Endothelial cell of umbilical vein (primary cell): ENCODE measurements at regions not wholly inside any gene's neighbourhood (a gene's known extent, or its start where the extent isn't known, plus 50 kb on each side); places are given as distances from the start of the nearest gene placed in this dataset.

Source experiments
- BruUV-seq: library from RNA; stranded (reverse); fragments of 400-500 nt; replicated peaks from 2 replicates; lab custom pipeline; 2021; lab: Mats Ljungman, UMichigan
- CTCF ChIA-PET: fragments of 300-600, 350-600 bp; sonication (Branson Sonifier 250); formaldehyde crosslinking; loops from one replicate; lab custom pipeline; 2021; ENCODE audit warnings: antibody characterized with exemption, inconsistent platforms; lab: Charles Lee
- POLR2A ChIA-PET: fragments of 300-600, 350-600 bp; sonication (Branson Sonifier 250); formaldehyde crosslinking; loops from one replicate; lab custom pipeline; 2021; ENCODE audit warnings: antibody characterized with exemption, inconsistent platforms; lab: Charles Lee
- DNase-seq: peaks from one replicate; pipeline ENCODE4 v3.0.0-alpha.2; 2011; ENCODE audit warnings: low read depth, low spot score
- FAIRE-seq: peaks from 2 replicates; lab custom pipeline; 2011; peaks lifted over from hg19 to GRCh38; lab: Jason Lieb, UNC
- H2AFZ ChIP-seq: 2 replicates; pipeline ENCODE4 v1.6.0; 2012; ENCODE audit warnings: low read depth, low read length, control low read depth, inconsistent platforms
- H3K27ac ChIP-seq: 2 replicates; pipeline ENCODE4 v1.5.1; 2011; ENCODE audit warnings: low read depth, mild to moderate bottlenecking, control low read depth, low read length, moderate library complexity; ENCODE audit not compliant: insufficient read depth
- H3K27me3 ChIP-seq, 2 experiments: 2 replicates each; pipeline versions ENCODE4 v1.6.0 to v1.6.1; 2011; ENCODE audit warnings: low read length in 2 of 2, mixed read lengths in 1 of 2; ENCODE audit not compliant: control insufficient read depth in 2 of 2, insufficient read depth in 2 of 2
- H3K36me3 ChIP-seq, 2 experiments: 2 replicates in 1 of 2; 3 replicates in 1 of 2; pipeline ENCODE4 v1.5.1; 2011; ENCODE audit warnings: low read length in 2 of 2, mild to moderate bottlenecking in 1 of 2, moderate library complexity in 1 of 2; ENCODE audit not compliant: control insufficient read depth in 2 of 2, insufficient read depth in 2 of 2; ENCODE audit errors: extremely low read depth in 1 of 2
- H3K4me1 ChIP-seq: 3 replicates; pipeline ENCODE4 v1.5.1; 2011; ENCODE audit warnings: mild to moderate bottlenecking, low read length; ENCODE audit not compliant: control insufficient read depth, insufficient read depth; ENCODE audit errors: extremely low read depth
- H3K4me2 ChIP-seq: 2 replicates; pipeline ENCODE4 v1.6.1; 2011; ENCODE audit warnings: low read length, control low read depth, mixed read lengths; ENCODE audit not compliant: insufficient read depth
- H3K4me3 ChIP-seq, 3 experiments: fragments of 200-600 bp in 1 of 3; sonication (generic), shearing (Covaris generic) in 1 of 3; replicated peaks in 1 of 3; 2 replicates each; pipeline ENCODE4 v1.5.1; 2011 to 2016; ENCODE audit warnings: control low read depth in 3 of 3, low read length in 3 of 3, mild to moderate bottlenecking in 2 of 3, inconsistent platforms in 1 of 3, low read depth in 1 of 3, moderate library complexity in 1 of 3; ENCODE audit not compliant: insufficient read depth in 1 of 3
- H3K79me2 ChIP-seq: 2 replicates; pipeline ENCODE4 v1.6.0; 2012; ENCODE audit warnings: low read length, inconsistent platforms; ENCODE audit not compliant: control insufficient read depth, insufficient read depth
- H3K9ac ChIP-seq: replicated peaks from 2 replicates; pipeline ENCODE3; 2011; ENCODE audit warnings: low read length, control low read depth; ENCODE audit not compliant: insufficient read depth; ENCODE audit errors: extremely low read depth
- H3K9me1 ChIP-seq: replicated peaks from 3 replicates; pipeline ENCODE4 v1.6.0; 2011; ENCODE audit warnings: mild to moderate bottlenecking, low read length; ENCODE audit not compliant: control insufficient read depth, insufficient read depth; ENCODE audit errors: extremely low read depth
- H3K9me3 ChIP-seq: replicated peaks from 2 replicates; pipeline ENCODE4 v1.5.1; 2012; ENCODE audit warnings: low read length, inconsistent platforms; ENCODE audit not compliant: control insufficient read depth, insufficient read depth
- H4K20me1 ChIP-seq: replicated peaks from 2 replicates; pipeline ENCODE3; 2011; ENCODE audit warnings: mild to moderate bottlenecking, low read length; ENCODE audit not compliant: control insufficient read depth, insufficient read depth; ENCODE audit errors: extremely low read depth
- EZH2 ChIP-seq: IDR thresholded peaks from 2 replicates; pipeline ENCODE4 v1.6.1; 2012; ENCODE audit warnings: borderline replicate concordance, low read depth, mild to moderate bottlenecking, moderate library complexity, low read length, inconsistent platforms; ENCODE audit not compliant: severe bottlenecking
- FOS ChIP-seq: IDR thresholded peaks from 2 replicates; pipeline ENCODE4 v1.6.1; 2011; ENCODE audit warnings: mild to moderate bottlenecking, low read length, moderate library complexity, borderline replicate concordance; ENCODE audit not compliant: insufficient read depth
- GATA2 ChIP-seq: IDR thresholded peaks from 2 replicates; pipeline ENCODE4 v1.7.0; 2011; ENCODE audit warnings: low read depth, mild to moderate bottlenecking, moderate library complexity, mixed read lengths, low read length; ENCODE audit not compliant: insufficient read length, insufficient read depth
- JUN ChIP-seq: IDR thresholded peaks from 2 replicates; pipeline ENCODE4 v1.6.1; 2011; ENCODE audit warnings: borderline replicate concordance, low read depth; ENCODE audit not compliant: insufficient read length, insufficient read depth
- MAX ChIP-seq: IDR thresholded peaks from 2 replicates; pipeline ENCODE4 v1.6.1; 2011; ENCODE audit not compliant: insufficient read depth, insufficient read length
- MYC ChIP-seq: IDR thresholded peaks from one replicate; pipeline ENCODE4 v1.6.1; 2011; ENCODE audit warnings: mild to moderate bottlenecking, low read depth, low read length
- POLR2A ChIP-seq: IDR thresholded peaks from 2 replicates; pipeline ENCODE4 v1.6.1; 2012; ENCODE audit warnings: low read depth, mild to moderate bottlenecking, control low read depth, low read length
- POLR2AphosphoS5 ChIP-seq: IDR thresholded peaks from 2 replicates; pipeline ENCODE4 v1.6.1; 2012; ENCODE audit warnings: low read depth, mild to moderate bottlenecking, control low read depth, low read length, moderate library complexity; ENCODE audit not compliant: insufficient read depth
- dilution Hi-C: fragments of 300-500 bp; cut with MboI; formaldehyde crosslinking; loops from one replicate; pipeline ENCODE4 v1.15.0; 2019; ENCODE audit warnings: low sequenced_read_pairs; ENCODE audit not compliant: extremely low pct_ligation_motif_present
- intact Hi-C: fragments of 100-400 bp; cut with micrococcal nuclease; formaldehyde crosslinking; loops from one replicate; pipeline ENCODE4 v1.10.0; 2022
- TF ChIP-seq, protein P1 (sequence below), 2 donors: IDR thresholded peaks; 1 replicate in 1 of 2; 2 replicates in 1 of 2; pipeline ENCODE4 v1.5.1; 2011; ENCODE audit warnings: low read length in 2 of 2, mild to moderate bottlenecking in 2 of 2, moderate library complexity in 2 of 2, control low read depth in 1 of 2, inconsistent platforms in 1 of 2, low read depth in 1 of 2; ENCODE audit not compliant: insufficient read depth in 1 of 2; ENCODE audit errors: extremely low read depth in 1 of 2

DNA sequence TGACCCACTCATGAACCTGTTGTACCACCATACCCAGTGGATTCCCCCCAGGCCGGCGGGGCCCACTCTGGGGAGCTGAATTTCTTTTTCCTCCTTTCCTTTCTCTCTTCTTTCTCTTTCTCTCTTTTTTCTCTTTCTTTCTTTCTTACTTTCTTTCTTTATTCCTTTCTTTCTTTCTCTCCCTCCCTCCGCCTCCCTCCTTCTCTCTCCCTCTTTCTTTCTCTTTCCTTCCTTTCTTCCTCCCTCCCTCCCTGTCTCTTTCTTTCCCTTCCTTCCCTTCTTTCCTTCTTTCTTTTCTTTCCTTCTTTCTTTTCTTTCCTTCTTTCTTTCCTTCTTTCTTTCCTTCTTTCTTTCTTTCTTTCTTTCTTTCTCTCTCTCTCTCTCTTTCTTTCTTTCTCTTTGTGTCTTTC lies 327.7 kb downstream of the ZNF536 start:
- Histone ChIP-seq H3K79me2 (no peaks in the 10 kb centered on the region), H3K27ac (no peak overlapping the region), H3K27me3 (no peaks in the 10 kb centered on the region), H3K4me2 (no peak overlapping the region), H3K4me1 (no peaks in the 10 kb centered on the region), H3K9ac (no peak overlapping the region), H3K9me3 (no peaks in the 10 kb centered on the region), H3K9me1 (no peaks in the 10 kb centered on the region), H2AFZ (no peak overlapping the region), H3K4me3 (no peak overlapping the region), H3K36me3 (no peaks in the 10 kb centered on the region), H4K20me1 (no peaks in the 10 kb centered on the region)
- TF ChIP-seq GATA2: no peak
- TF ChIP-seq EZH2: no peak
- no peak for TF ChIP-seq MYC
- TF ChIP-seq POLR2AphosphoS5: no peak
- no peak for TF ChIP-seq MAX
- no peak for TF ChIP-seq FOS
- TF ChIP-seq POLR2A: no peak
- TF ChIP-seq JUN: no peak
- no peak for DNase-seq
- ChIA-PET CTCF (no interaction called here), POLR2A (no interaction called here)
- intact Hi-C loops (no loop called here), dilution Hi-C loops (no loop called here)
- FAIRE-seq: no peak
- BruUV-seq: no TSS peak

DNA sequence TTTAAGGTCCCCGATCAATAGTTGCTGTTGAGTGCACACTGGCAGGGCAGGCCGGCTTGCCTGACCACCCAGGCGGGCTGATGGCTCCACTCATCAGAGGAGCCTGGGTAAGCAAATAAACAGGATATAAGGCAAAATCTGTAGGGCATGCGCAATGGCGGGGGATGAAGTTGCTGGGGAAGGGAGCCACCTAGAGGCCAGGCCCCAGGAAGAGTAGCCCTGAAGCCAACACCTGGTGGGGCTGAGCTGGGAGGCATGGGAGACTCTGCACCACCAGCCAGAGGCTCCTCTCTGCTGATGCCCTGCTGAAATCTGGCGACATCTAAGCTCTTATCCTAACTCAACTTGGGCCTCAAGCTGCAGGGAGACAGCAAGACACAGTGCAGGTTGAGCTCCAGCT lies 324.3 kb downstream of the ZNF536 start:
- H2AFZ ChIP-seq: no peak overlapping the region
- H3K9me1 ChIP-seq: no peaks in the 10 kb centered on the region
- no peak overlapping the region for H3K9ac ChIP-seq
- TF ChIP-seq MAX (no peak), JUN (no peak), FOS (no peak), EZH2 (no peak)
- TF ChIP-seq, protein P1, sequence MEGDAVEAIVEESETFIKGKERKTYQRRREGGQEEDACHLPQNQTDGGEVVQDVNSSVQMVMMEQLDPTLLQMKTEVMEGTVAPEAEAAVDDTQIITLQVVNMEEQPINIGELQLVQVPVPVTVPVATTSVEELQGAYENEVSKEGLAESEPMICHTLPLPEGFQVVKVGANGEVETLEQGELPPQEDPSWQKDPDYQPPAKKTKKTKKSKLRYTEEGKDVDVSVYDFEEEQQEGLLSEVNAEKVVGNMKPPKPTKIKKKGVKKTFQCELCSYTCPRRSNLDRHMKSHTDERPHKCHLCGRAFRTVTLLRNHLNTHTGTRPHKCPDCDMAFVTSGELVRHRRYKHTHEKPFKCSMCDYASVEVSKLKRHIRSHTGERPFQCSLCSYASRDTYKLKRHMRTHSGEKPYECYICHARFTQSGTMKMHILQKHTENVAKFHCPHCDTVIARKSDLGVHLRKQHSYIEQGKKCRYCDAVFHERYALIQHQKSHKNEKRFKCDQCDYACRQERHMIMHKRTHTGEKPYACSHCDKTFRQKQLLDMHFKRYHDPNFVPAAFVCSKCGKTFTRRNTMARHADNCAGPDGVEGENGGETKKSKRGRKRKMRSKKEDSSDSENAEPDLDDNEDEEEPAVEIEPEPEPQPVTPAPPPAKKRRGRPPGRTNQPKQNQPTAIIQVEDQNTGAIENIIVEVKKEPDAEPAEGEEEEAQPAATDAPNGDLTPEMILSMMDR (IDR thresholded peaks at IDR 0.05; ENCODE audit: extremely low read depth in 1 of 2, insufficient read depth in 1 of 2, low read depth in 1 of 2, low read length in 2 of 2): no peak
- DNase-seq (no peak), FAIRE-seq (no peak)
- no peak overlapping the region for H3K4me2 ChIP-seq
- no peaks in the 10 kb centered on the region for H3K27me3 ChIP-seq
- no peak overlapping the region for H3K27ac ChIP-seq
- H3K4me3 ChIP-seq: no peak overlapping the region
- H3K36me3 ChIP-seq: no peaks in the 10 kb centered on the region
- no peaks in the 10 kb centered on the region for H3K79me2 ChIP-seq
- H4K20me1 ChIP-seq: no peaks in the 10 kb centered on the region
- H3K9me3 ChIP-seq: no peaks in the 10 kb centered on the region
- dilution Hi-C loops (no loop called here), intact Hi-C loops (no loop called here)
- no TSS peak for BruUV-seq
- ChIA-PET POLR2A (no interaction called here), CTCF (no interaction called here)
- H3K4me1 ChIP-seq: no peaks in the 10 kb centered on the region
